ENCODE measurements at regions not wholly inside any gene's neighbourhood (a gene's known extent, or its start where the extent isn't known, plus 50 kb on each side); places are given as distances from the start of the nearest gene placed in this dataset.

- Histone ChIP-seq H3K79me2 (ENCODE audit: low read length) (no peaks in the 10 kb centered on the region), H3K27me3 (replicated peaks; ENCODE audit: insufficient read depth, low read length) (no peaks in the 10 kb centered on the region), H3K27ac (ENCODE audit: low read length) (no peak overlapping the region), H3K4me1 (ENCODE audit: low read length) (no peaks in the 10 kb centered on the region), H3K36me3 (replicated peaks; ENCODE audit: insufficient read depth, low read length) (no peaks in the 10 kb centered on the region), H3K9ac (ENCODE audit: low read length) (no peak overlapping the region), H4K20me1 (ENCODE audit: insufficient read depth, low read length) (no peaks in the 10 kb centered on the region), H3F3A (ENCODE audit: insufficient read depth, low read length) (no peaks in the 10 kb centered on the region), H3K4me3 (ENCODE audit: low read length) (no peak overlapping the region), H3K9me2 (replicated peaks; ENCODE audit: insufficient read depth, low read length) (no peaks in the 10 kb centered on the region), H2AFZ (ENCODE audit: low read length) (no peak overlapping the region), H3K4me2 (ENCODE audit: low read depth, low read length) (no peak overlapping the region), H3K9me3 (replicated peaks; ENCODE audit: insufficient read depth, low read length) (no peaks in the 10 kb centered on the region)
- TF ChIP-seq EZH2 (optimal IDR thresholded peaks at IDR 0.05; ENCODE audit: low read depth, low read length) (no peak), CTCF (IDR thresholded peaks at IDR 0.05; ENCODE audit: low read length) (no peak), EZH2phosphoT487 (IDR thresholded peaks at IDR 0.05; ENCODE audit: low read length) (no peak)
- DNase-seq = no peak
Measured at GRCh38 chr6:155830531-155830930, 374.9 kb upstream of the NOX3 start.

GRCh38 chr6:155829646-155830045 is 374.0 kb upstream of the NOX3 start:
- Histone ChIP-seq H3K9me2 (replicated peaks; ENCODE audit: insufficient read depth, low read length) (no peaks in the 10 kb centered on the region), H3K27ac (ENCODE audit: low read length) (no peak overlapping the region)

GRCh38 chr6:155828989-155829388 is 373.4 kb upstream of the NOX3 start:
- Histone ChIP-seq H3K36me3 (replicated peaks; ENCODE audit: insufficient read depth, low read length) (no peaks in the 10 kb centered on the region), H3K9me2 (replicated peaks; ENCODE audit: insufficient read depth, low read length) (no peaks in the 10 kb centered on the region), H3K79me2 (ENCODE audit: low read length) (no peaks in the 10 kb centered on the region), H2AFZ (ENCODE audit: low read length) (no peak overlapping the region), H3K4me3 (ENCODE audit: low read length) (no peak overlapping the region), H3K27ac (ENCODE audit: low read length) (no peak overlapping the region), H3K4me1 (ENCODE audit: low read length) (no peaks in the 10 kb centered on the region), H3K27me3 (replicated peaks; ENCODE audit: insufficient read depth, low read length) (no peaks in the 10 kb centered on the region), H3K4me2 (ENCODE audit: low read depth, low read length) (no peak overlapping the region), H4K20me1 (ENCODE audit: insufficient read depth, low read length) (no peaks in the 10 kb centered on the region), H3K9ac (ENCODE audit: low read length) (no peak overlapping the region), H3K9me3 (replicated peaks; ENCODE audit: insufficient read depth, low read length) (no peaks in the 10 kb centered on the region), H3F3A (ENCODE audit: insufficient read depth, low read length) (no peaks in the 10 kb centered on the region)
- no peak for TF ChIP-seq CTCF (IDR thresholded peaks at IDR 0.05; ENCODE audit: low read length)
- TF ChIP-seq EZH2phosphoT487 (IDR thresholded peaks at IDR 0.05; ENCODE audit: low read length) = no peak
- no peak for TF ChIP-seq EZH2 (optimal IDR thresholded peaks at IDR 0.05; ENCODE audit: low read depth, low read length)
- DNase-seq = no peak

More at GRCh38 chr6:155829646-155830045, 374.0 kb upstream of the NOX3 start:
- Histone ChIP-seq H3K79me2 (ENCODE audit: low read length) (no peaks in the 10 kb centered on the region), H3K9me3 (replicated peaks; ENCODE audit: insufficient read depth, low read length) (no peaks in the 10 kb centered on the region), H4K20me1 (ENCODE audit: insufficient read depth, low read length) (no peaks in the 10 kb centered on the region), H2AFZ (ENCODE audit: low read length) (no peak overlapping the region), H3K36me3 (replicated peaks; ENCODE audit: insufficient read depth, low read length) (no peaks in the 10 kb centered on the region), H3F3A (ENCODE audit: insufficient read depth, low read length) (no peaks in the 10 kb centered on the region), H3K4me1 (ENCODE audit: low read length) (no peaks in the 10 kb centered on the region), H3K27me3 (replicated peaks; ENCODE audit: insufficient read depth, low read length) (no peaks in the 10 kb centered on the region), H3K9ac (ENCODE audit: low read length) (no peak overlapping the region), H3K4me2 (ENCODE audit: low read depth, low read length) (no peak overlapping the region), H3K4me3 (ENCODE audit: low read length) (no peak overlapping the region)
- TF ChIP-seq EZH2 (optimal IDR thresholded peaks at IDR 0.05; ENCODE audit: low read depth, low read length) (no peak), CTCF (IDR thresholded peaks at IDR 0.05; ENCODE audit: low read length) (no peak), EZH2phosphoT487 (IDR thresholded peaks at IDR 0.05; ENCODE audit: low read length) (no peak)
- no peak for DNase-seq
